T-helper 2 cell treated with Interferon-gamma antibody and Interleukin-4, amounts not matched to agents 5 μg/mL and 100 μg/mL, for 36 hours (primary cell): ENCODE measurements at regions not wholly inside any gene's neighbourhood (a gene's known extent, or its start where the extent isn't known, plus 50 kb on each side); places are given as distances from the start of the nearest gene placed in this dataset.
"Not testable (repeated sequence)": the region's sequence is repeated elsewhere in the genome, so short reads cannot be mapped to it uniquely, and the experiment has no call there.

Experiments used
- DNase-seq: peaks from one replicate; pipeline ENCODE4 v3.0.0; 2021; ENCODE audit warnings: low spot score
- H3K27ac Mint-ChIP-seq: one replicate; pipeline ENCODE4 v1.8.0; 2021; ENCODE audit warnings: mild to moderate bottlenecking, mixed read lengths
- H3K27me3 Mint-ChIP-seq: one replicate; pipeline ENCODE4 v1.8.0; 2021; ENCODE audit warnings: low read depth, mixed read lengths
- H3K36me3 Mint-ChIP-seq: one replicate; pipeline ENCODE4 v1.8.0; 2021; ENCODE audit warnings: low read depth, mixed read lengths
- H3K4me1 Mint-ChIP-seq: one replicate; pipeline ENCODE4 v1.8.0; 2021; ENCODE audit warnings: low read depth, mixed read lengths
- H3K4me3 Mint-ChIP-seq: one replicate; pipeline ENCODE4 v1.8.0; 2022; ENCODE audit warnings: mild to moderate bottlenecking, moderate library complexity, mixed read lengths
- H3K9me3 Mint-ChIP-seq: one replicate; pipeline ENCODE4 v1.8.0; 2021; ENCODE audit warnings: mixed read lengths

- H3K9me3 Mint-ChIP-seq, result no peaks in the 10 kb centered on the region
- no peaks in the 10 kb centered on the region for H3K36me3 Mint-ChIP-seq
- no peak overlapping the region for H3K4me3 Mint-ChIP-seq
- no peaks in the 10 kb centered on the region for H3K27me3 Mint-ChIP-seq
- no peaks in the 10 kb centered on the region for H3K4me1 Mint-ChIP-seq
- DNase-seq, result no peak
- H3K27ac Mint-ChIP-seq, result no peak overlapping the region
Measured at GRCh38 chr6:95847061-95847460, 168.7 kb upstream of the FUT9 start.

- Mint-ChIP-seq H3K36me3 (no peaks in the 10 kb centered on the region), H3K4me1 (no peaks in the 10 kb centered on the region), H3K27ac (no peak overlapping the region), H3K4me3 (no peak overlapping the region), H3K9me3 (no peaks in the 10 kb centered on the region), H3K27me3 (no peaks in the 10 kb centered on the region)
- no peak for DNase-seq
Measured at GRCh38 chr6:95848717-95849116, 167.1 kb upstream of the FUT9 start.

- H3K27me3 Mint-ChIP-seq, result no peaks in the 10 kb centered on the region
- no peak for DNase-seq
- no peak overlapping the region for H3K27ac Mint-ChIP-seq
- no peaks in the 10 kb centered on the region for H3K4me1 Mint-ChIP-seq
- H3K36me3 Mint-ChIP-seq, result no peaks in the 10 kb centered on the region
- no peak overlapping the region for H3K4me3 Mint-ChIP-seq
- no peaks in the 10 kb centered on the region for H3K9me3 Mint-ChIP-seq
Measured at GRCh38 chr6:95856876-95857364, 158.9 kb upstream of the FUT9 start.

- no peak overlapping the region for H3K27ac Mint-ChIP-seq
- DNase-seq, result no peak
- no peaks in the 10 kb centered on the region for H3K36me3 Mint-ChIP-seq
- H3K4me3 Mint-ChIP-seq, result no peak overlapping the region
- no peaks in the 10 kb centered on the region for H3K9me3 Mint-ChIP-seq
- no peaks in the 10 kb centered on the region for H3K27me3 Mint-ChIP-seq
- H3K4me1 Mint-ChIP-seq, result no peaks in the 10 kb centered on the region
Measured at GRCh38 chr6:95865857-95866256, 149.9 kb upstream of the FUT9 start.

GRCh38 chr6:95866732-95867131 lies 149.0 kb upstream of the FUT9 start:
- Mint-ChIP-seq H3K36me3 (no peaks in the 10 kb centered on the region), H3K9me3 (no peaks in the 10 kb centered on the region), H3K4me3 (no peak overlapping the region), H3K4me1 (no peaks in the 10 kb centered on the region), H3K27ac (no peak overlapping the region), H3K27me3 (no peaks in the 10 kb centered on the region)
- DNase-seq, result no peak

GRCh38 chr6:95867205-95867604 lies 148.6 kb upstream of the FUT9 start:
- no peaks in the 10 kb centered on the region for H3K27me3 Mint-ChIP-seq
- no peak for DNase-seq
- no peaks in the 10 kb centered on the region for H3K36me3 Mint-ChIP-seq
- H3K9me3 Mint-ChIP-seq, result no peaks in the 10 kb centered on the region
- H3K4me1 Mint-ChIP-seq, result no peaks in the 10 kb centered on the region
- no peak overlapping the region for H3K27ac Mint-ChIP-seq
- no peak overlapping the region for H3K4me3 Mint-ChIP-seq

GRCh38 chr6:95877480-95877879 lies 138.3 kb upstream of the FUT9 start:
- Mint-ChIP-seq H3K4me1 (no peaks in the 10 kb centered on the region), H3K27ac (no peak overlapping the region), H3K9me3 (no peaks in the 10 kb centered on the region), H3K4me3 (no peak overlapping the region), H3K27me3 (no peaks in the 10 kb centered on the region), H3K36me3 (no peaks in the 10 kb centered on the region)
- no peak for DNase-seq

GRCh38 chr6:95879856-95880255 lies 135.9 kb upstream of the FUT9 start:
- no peaks in the 10 kb centered on the region for H3K36me3 Mint-ChIP-seq
- no peaks in the 10 kb centered on the region for H3K27me3 Mint-ChIP-seq
- H3K27ac Mint-ChIP-seq, result no peak overlapping the region
- H3K9me3 Mint-ChIP-seq, result no peaks in the 10 kb centered on the region
- H3K4me3 Mint-ChIP-seq, result no peak overlapping the region
- no peak for DNase-seq
- H3K4me1 Mint-ChIP-seq, result no peaks in the 10 kb centered on the region

GRCh38 chr6:95882371-95882770 lies 133.4 kb upstream of the FUT9 start:
- H3K27me3 Mint-ChIP-seq, result no peaks in the 10 kb centered on the region
- H3K4me3 Mint-ChIP-seq, result no peak overlapping the region
- no peak overlapping the region for H3K27ac Mint-ChIP-seq
- DNase-seq, result no peak
- no peaks in the 10 kb centered on the region for H3K4me1 Mint-ChIP-seq
- H3K9me3 Mint-ChIP-seq, result no peaks in the 10 kb centered on the region
- no peaks in the 10 kb centered on the region for H3K36me3 Mint-ChIP-seq

- DNase-seq, H3K27ac Mint-ChIP-seq, H3K27me3 Mint-ChIP-seq, H3K4me1 Mint-ChIP-seq, H3K4me3 Mint-ChIP-seq, H3K36me3 Mint-ChIP-seq, H3K9me3 Mint-ChIP-seq: not testable (repeated sequence)
Measured at GRCh38 chr6:95888711-95889110, 127.1 kb upstream of the FUT9 start.

- H3K36me3 Mint-ChIP-seq, result no peaks in the 10 kb centered on the region
- no peak overlapping the region for H3K4me3 Mint-ChIP-seq
- DNase-seq, result no peak
- H3K4me1 Mint-ChIP-seq, result no peaks in the 10 kb centered on the region
- H3K9me3 Mint-ChIP-seq, result no peaks in the 10 kb centered on the region
- H3K27ac Mint-ChIP-seq, result no peak overlapping the region
- no peaks in the 10 kb centered on the region for H3K27me3 Mint-ChIP-seq
Measured at GRCh38 chr6:95905132-95905531, 110.6 kb upstream of the FUT9 start.

GRCh38 chr6:95917034-95917433 lies 98.7 kb upstream of the FUT9 start:
- no peaks in the 10 kb centered on the region for H3K36me3 Mint-ChIP-seq
- no peak for DNase-seq
- no peaks in the 10 kb centered on the region for H3K27me3 Mint-ChIP-seq
- H3K9me3 Mint-ChIP-seq, result no peaks in the 10 kb centered on the region
- no peak overlapping the region for H3K4me3 Mint-ChIP-seq
- no peak overlapping the region for H3K27ac Mint-ChIP-seq
- no peaks in the 10 kb centered on the region for H3K4me1 Mint-ChIP-seq

GRCh38 chr6:95923518-95923917 lies 92.3 kb upstream of the FUT9 start:
- Mint-ChIP-seq H3K4me1 (no peaks in the 10 kb centered on the region), H3K9me3 (no peaks in the 10 kb centered on the region), H3K27ac (no peak overlapping the region), H3K27me3 (no peaks in the 10 kb centered on the region), H3K4me3 (no peak overlapping the region), H3K36me3 (no peaks in the 10 kb centered on the region)
- DNase-seq, result no peak

GRCh38 chr6:95935736-95936135 lies 80.0 kb upstream of the FUT9 start:
- no peak overlapping the region for H3K27ac Mint-ChIP-seq
- no peak overlapping the region for H3K4me3 Mint-ChIP-seq
- no peaks in the 10 kb centered on the region for H3K36me3 Mint-ChIP-seq
- no peaks in the 10 kb centered on the region for H3K9me3 Mint-ChIP-seq
- no peak for DNase-seq
- no peaks in the 10 kb centered on the region for H3K4me1 Mint-ChIP-seq
- H3K27me3 Mint-ChIP-seq, result no peaks in the 10 kb centered on the region

- H3K9me3 Mint-ChIP-seq, result no peaks in the 10 kb centered on the region
- no peaks in the 10 kb centered on the region for H3K4me1 Mint-ChIP-seq
- no peaks in the 10 kb centered on the region for H3K27me3 Mint-ChIP-seq
- no peak overlapping the region for H3K4me3 Mint-ChIP-seq
- no peak for DNase-seq
- no peaks in the 10 kb centered on the region for H3K36me3 Mint-ChIP-seq
- no peak overlapping the region for H3K27ac Mint-ChIP-seq
Measured at GRCh38 chr6:95946906-95947305, 68.9 kb upstream of the FUT9 start.
